PFSK-1 (cell line): ENCODE measurements at regions not wholly inside any gene's neighbourhood (a gene's known extent, or its start where the extent isn't known, plus 50 kb on each side); places are given as distances from the start of the nearest gene placed in this dataset.

Experiments used
- POLR2AphosphoS5 ChIP-seq: IDR thresholded peaks from 2 replicates; pipeline ENCODE4 v1.6.1; 2012; ENCODE audit warnings: low read depth, mild to moderate bottlenecking, control low read depth, low read length, moderate library complexity
- SIN3A ChIP-seq: IDR thresholded peaks from 2 replicates; pipeline ENCODE4 v1.6.1; 2012; ENCODE audit warnings: mild to moderate bottlenecking, low read length, moderate library complexity, borderline replicate concordance; ENCODE audit not compliant: insufficient read depth
- TAF1 ChIP-seq: IDR thresholded peaks from 2 replicates; pipeline ENCODE4 v1.6.1; 2012; ENCODE audit warnings: low read length, control low read depth, borderline replicate concordance; ENCODE audit not compliant: insufficient read depth
- TF ChIP-seq, protein P1 (sequence below), 2 experiments: IDR thresholded peaks; 2 replicates each; pipeline versions ENCODE4 v1.6.1 to v1.8.0; 2011 to 2012; ENCODE audit warnings: low read depth in 2 of 2, low read length in 2 of 2, control low read depth in 1 of 2, inconsistent platforms in 1 of 2, mild to moderate bottlenecking in 1 of 2, moderate library complexity in 1 of 2; ENCODE audit not compliant: insufficient read depth in 1 of 2

DNA sequence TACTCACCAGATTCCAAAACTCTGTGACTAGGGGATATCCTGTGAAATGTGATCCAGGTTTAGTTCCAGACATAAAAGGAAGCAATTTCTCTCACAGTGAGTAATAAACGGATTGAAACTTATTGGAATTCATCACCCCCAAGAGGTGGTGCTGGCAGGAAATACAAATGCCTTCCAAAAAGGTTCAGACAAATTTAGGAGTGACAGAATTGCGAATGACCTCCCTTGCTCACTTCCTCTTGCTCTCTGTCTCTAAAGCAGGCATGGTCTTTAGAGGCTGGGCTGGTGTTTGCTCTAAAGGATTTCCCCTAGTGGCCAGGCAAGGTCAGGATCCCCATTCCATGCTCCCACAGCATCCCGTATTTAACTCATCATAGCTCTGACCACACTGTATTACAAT, 449.4 kb upstream of the PPP2R3A start:
- TF ChIP-seq, protein P1, sequence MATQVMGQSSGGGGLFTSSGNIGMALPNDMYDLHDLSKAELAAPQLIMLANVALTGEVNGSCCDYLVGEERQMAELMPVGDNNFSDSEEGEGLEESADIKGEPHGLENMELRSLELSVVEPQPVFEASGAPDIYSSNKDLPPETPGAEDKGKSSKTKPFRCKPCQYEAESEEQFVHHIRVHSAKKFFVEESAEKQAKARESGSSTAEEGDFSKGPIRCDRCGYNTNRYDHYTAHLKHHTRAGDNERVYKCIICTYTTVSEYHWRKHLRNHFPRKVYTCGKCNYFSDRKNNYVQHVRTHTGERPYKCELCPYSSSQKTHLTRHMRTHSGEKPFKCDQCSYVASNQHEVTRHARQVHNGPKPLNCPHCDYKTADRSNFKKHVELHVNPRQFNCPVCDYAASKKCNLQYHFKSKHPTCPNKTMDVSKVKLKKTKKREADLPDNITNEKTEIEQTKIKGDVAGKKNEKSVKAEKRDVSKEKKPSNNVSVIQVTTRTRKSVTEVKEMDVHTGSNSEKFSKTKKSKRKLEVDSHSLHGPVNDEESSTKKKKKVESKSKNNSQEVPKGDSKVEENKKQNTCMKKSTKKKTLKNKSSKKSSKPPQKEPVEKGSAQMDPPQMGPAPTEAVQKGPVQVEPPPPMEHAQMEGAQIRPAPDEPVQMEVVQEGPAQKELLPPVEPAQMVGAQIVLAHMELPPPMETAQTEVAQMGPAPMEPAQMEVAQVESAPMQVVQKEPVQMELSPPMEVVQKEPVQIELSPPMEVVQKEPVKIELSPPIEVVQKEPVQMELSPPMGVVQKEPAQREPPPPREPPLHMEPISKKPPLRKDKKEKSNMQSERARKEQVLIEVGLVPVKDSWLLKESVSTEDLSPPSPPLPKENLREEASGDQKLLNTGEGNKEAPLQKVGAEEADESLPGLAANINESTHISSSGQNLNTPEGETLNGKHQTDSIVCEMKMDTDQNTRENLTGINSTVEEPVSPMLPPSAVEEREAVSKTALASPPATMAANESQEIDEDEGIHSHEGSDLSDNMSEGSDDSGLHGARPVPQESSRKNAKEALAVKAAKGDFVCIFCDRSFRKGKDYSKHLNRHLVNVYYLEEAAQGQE (IDR thresholded peaks at IDR 0.05; ENCODE audit: insufficient read depth in 1 of 2, low read depth in 2 of 2, low read length in 2 of 2): no peak
- no peak for TF ChIP-seq SIN3A
- no peak for TF ChIP-seq POLR2AphosphoS5
- no peak for TF ChIP-seq TAF1
